Vagina (tissue), 2 donors: ENCODE measurements at regions not wholly inside any gene's neighbourhood (a gene's known extent, or its start where the extent isn't known, plus 50 kb on each side); places are given as distances from the start of the nearest gene placed in this dataset.

Experiments
- CTCF ChIP-seq, 3 experiments: fragments of 450-650 bp in 2 of 3; fragments of 200-600 bp in 1 of 3; sonication (generic) in 1 of 3; IDR thresholded peaks; one replicate each; pipeline ENCODE4 v1.5.1; 2017 to 2019; ENCODE audit warnings: antibody characterized with exemption in 3 of 3, mild to moderate bottlenecking in 2 of 3, moderate library complexity in 2 of 3
- POLR2A ChIP-seq, 2 donors: fragments of 450-650 bp; IDR thresholded peaks; one replicate each; pipeline ENCODE4 v1.6.1; 2017; ENCODE audit warnings: antibody characterized with exemption in 2 of 2, mild to moderate bottlenecking in 2 of 2, moderate library complexity in 2 of 2
- POLR2AphosphoS5 ChIP-seq, 2 donors: sonication (generic); formaldehyde crosslinking; IDR thresholded peaks; one replicate each; pipeline ENCODE4 v1.9.0; 2017; ENCODE audit warnings: antibody characterized with exemption in 2 of 2, mild to moderate bottlenecking in 2 of 2, low read depth in 1 of 2; ENCODE audit not compliant: insufficient read depth in 1 of 2

- TF ChIP-seq POLR2AphosphoS5 (IDR thresholded peaks at IDR 0.05; ENCODE audit: insufficient read depth in 1 of 2, low read depth in 1 of 2) = no peak
- TF ChIP-seq CTCF (IDR thresholded peaks at IDR 0.05) = no peak
- TF ChIP-seq POLR2A (IDR thresholded peaks at IDR 0.05) = no peak
Observed at GRCh38 chr1:157376681-157377080, 175.6 kb downstream of the FCRL5 start.
